ENCODE measurements at regions not wholly inside any gene's neighbourhood (a gene's known extent, or its start where the extent isn't known, plus 50 kb on each side); places are given as distances from the start of the nearest gene placed in this dataset.

DNA sequence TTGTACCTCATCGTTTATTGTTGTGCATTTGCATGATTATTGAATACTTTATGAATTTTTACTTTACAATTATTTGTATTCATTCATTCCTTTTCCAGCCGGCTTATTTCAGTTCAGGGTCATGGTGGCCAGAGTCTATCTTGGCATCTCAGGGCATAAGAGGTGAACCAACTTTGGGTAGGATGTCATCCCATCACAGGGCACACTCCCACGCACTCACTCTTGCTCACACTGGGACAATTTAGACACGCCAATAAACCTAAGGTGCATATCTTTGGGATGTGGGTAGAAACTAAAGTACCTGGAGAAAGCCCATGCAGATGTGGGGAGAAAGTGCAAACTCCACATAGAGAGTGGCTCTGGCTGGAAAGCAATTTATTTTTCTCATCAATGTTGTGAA, 158.1 kb upstream of the MAST4 start:
- TF ChIP-seq, protein P1, sequence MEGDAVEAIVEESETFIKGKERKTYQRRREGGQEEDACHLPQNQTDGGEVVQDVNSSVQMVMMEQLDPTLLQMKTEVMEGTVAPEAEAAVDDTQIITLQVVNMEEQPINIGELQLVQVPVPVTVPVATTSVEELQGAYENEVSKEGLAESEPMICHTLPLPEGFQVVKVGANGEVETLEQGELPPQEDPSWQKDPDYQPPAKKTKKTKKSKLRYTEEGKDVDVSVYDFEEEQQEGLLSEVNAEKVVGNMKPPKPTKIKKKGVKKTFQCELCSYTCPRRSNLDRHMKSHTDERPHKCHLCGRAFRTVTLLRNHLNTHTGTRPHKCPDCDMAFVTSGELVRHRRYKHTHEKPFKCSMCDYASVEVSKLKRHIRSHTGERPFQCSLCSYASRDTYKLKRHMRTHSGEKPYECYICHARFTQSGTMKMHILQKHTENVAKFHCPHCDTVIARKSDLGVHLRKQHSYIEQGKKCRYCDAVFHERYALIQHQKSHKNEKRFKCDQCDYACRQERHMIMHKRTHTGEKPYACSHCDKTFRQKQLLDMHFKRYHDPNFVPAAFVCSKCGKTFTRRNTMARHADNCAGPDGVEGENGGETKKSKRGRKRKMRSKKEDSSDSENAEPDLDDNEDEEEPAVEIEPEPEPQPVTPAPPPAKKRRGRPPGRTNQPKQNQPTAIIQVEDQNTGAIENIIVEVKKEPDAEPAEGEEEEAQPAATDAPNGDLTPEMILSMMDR (IDR thresholded peaks at IDR 0.05): no peak
- no peak for TF ChIP-seq EP300 (IDR thresholded peaks at IDR 0.05; ENCODE audit: low read depth)
- no peak for TF ChIP-seq POLR2A (IDR thresholded peaks at IDR 0.05)
- no peak for TF ChIP-seq POLR2AphosphoS5 (IDR thresholded peaks at IDR 0.05)
